Endothelial cell of umbilical vein (primary cell): ENCODE measurements at regions not wholly inside any gene's neighbourhood (a gene's known extent, or its start where the extent isn't known, plus 50 kb on each side); places are given as distances from the start of the nearest gene placed in this dataset.

Source experiments
- BruUV-seq: library from RNA; stranded (reverse); fragments of 400-500 nt; replicated peaks from 2 replicates; lab custom pipeline; 2021; lab: Mats Ljungman, UMichigan
- CTCF ChIA-PET: fragments of 300-600, 350-600 bp; sonication (Branson Sonifier 250); formaldehyde crosslinking; loops from one replicate; lab custom pipeline; 2021; ENCODE audit warnings: antibody characterized with exemption, inconsistent platforms; lab: Charles Lee
- POLR2A ChIA-PET: fragments of 300-600, 350-600 bp; sonication (Branson Sonifier 250); formaldehyde crosslinking; loops from one replicate; lab custom pipeline; 2021; ENCODE audit warnings: antibody characterized with exemption, inconsistent platforms; lab: Charles Lee
- DNase-seq: peaks from one replicate; pipeline ENCODE4 v3.0.0-alpha.2; 2011; ENCODE audit warnings: low read depth, low spot score
- FAIRE-seq: peaks from 2 replicates; lab custom pipeline; 2011; peaks lifted over from hg19 to GRCh38; lab: Jason Lieb, UNC
- H2AFZ ChIP-seq: 2 replicates; pipeline ENCODE4 v1.6.0; 2012; ENCODE audit warnings: low read depth, low read length, control low read depth, inconsistent platforms
- H3K27ac ChIP-seq: 2 replicates; pipeline ENCODE4 v1.5.1; 2011; ENCODE audit warnings: low read depth, mild to moderate bottlenecking, control low read depth, low read length, moderate library complexity; ENCODE audit not compliant: insufficient read depth
- H3K27me3 ChIP-seq, 2 experiments: 2 replicates each; pipeline versions ENCODE4 v1.6.0 to v1.6.1; 2011; ENCODE audit warnings: low read length in 2 of 2, mixed read lengths in 1 of 2; ENCODE audit not compliant: control insufficient read depth in 2 of 2, insufficient read depth in 2 of 2
- H3K36me3 ChIP-seq, 2 experiments: 2 replicates in 1 of 2; 3 replicates in 1 of 2; pipeline ENCODE4 v1.5.1; 2011; ENCODE audit warnings: low read length in 2 of 2, mild to moderate bottlenecking in 1 of 2, moderate library complexity in 1 of 2; ENCODE audit not compliant: control insufficient read depth in 2 of 2, insufficient read depth in 2 of 2; ENCODE audit errors: extremely low read depth in 1 of 2
- H3K4me1 ChIP-seq: 3 replicates; pipeline ENCODE4 v1.5.1; 2011; ENCODE audit warnings: mild to moderate bottlenecking, low read length; ENCODE audit not compliant: control insufficient read depth, insufficient read depth; ENCODE audit errors: extremely low read depth
- H3K4me2 ChIP-seq: 2 replicates; pipeline ENCODE4 v1.6.1; 2011; ENCODE audit warnings: low read length, control low read depth, mixed read lengths; ENCODE audit not compliant: insufficient read depth
- H3K4me3 ChIP-seq, 3 experiments: fragments of 200-600 bp in 1 of 3; sonication (generic), shearing (Covaris generic) in 1 of 3; replicated peaks in 1 of 3; 2 replicates each; pipeline ENCODE4 v1.5.1; 2011 to 2016; ENCODE audit warnings: control low read depth in 3 of 3, low read length in 3 of 3, mild to moderate bottlenecking in 2 of 3, inconsistent platforms in 1 of 3, low read depth in 1 of 3, moderate library complexity in 1 of 3; ENCODE audit not compliant: insufficient read depth in 1 of 3
- H3K79me2 ChIP-seq: 2 replicates; pipeline ENCODE4 v1.6.0; 2012; ENCODE audit warnings: low read length, inconsistent platforms; ENCODE audit not compliant: control insufficient read depth, insufficient read depth
- H3K9ac ChIP-seq: replicated peaks from 2 replicates; pipeline ENCODE3; 2011; ENCODE audit warnings: low read length, control low read depth; ENCODE audit not compliant: insufficient read depth; ENCODE audit errors: extremely low read depth
- H3K9me1 ChIP-seq: replicated peaks from 3 replicates; pipeline ENCODE4 v1.6.0; 2011; ENCODE audit warnings: mild to moderate bottlenecking, low read length; ENCODE audit not compliant: control insufficient read depth, insufficient read depth; ENCODE audit errors: extremely low read depth
- H3K9me3 ChIP-seq: replicated peaks from 2 replicates; pipeline ENCODE4 v1.5.1; 2012; ENCODE audit warnings: low read length, inconsistent platforms; ENCODE audit not compliant: control insufficient read depth, insufficient read depth
- H4K20me1 ChIP-seq: replicated peaks from 2 replicates; pipeline ENCODE3; 2011; ENCODE audit warnings: mild to moderate bottlenecking, low read length; ENCODE audit not compliant: control insufficient read depth, insufficient read depth; ENCODE audit errors: extremely low read depth
- EZH2 ChIP-seq: IDR thresholded peaks from 2 replicates; pipeline ENCODE4 v1.6.1; 2012; ENCODE audit warnings: borderline replicate concordance, low read depth, mild to moderate bottlenecking, moderate library complexity, low read length, inconsistent platforms; ENCODE audit not compliant: severe bottlenecking
- FOS ChIP-seq: IDR thresholded peaks from 2 replicates; pipeline ENCODE4 v1.6.1; 2011; ENCODE audit warnings: mild to moderate bottlenecking, low read length, moderate library complexity, borderline replicate concordance; ENCODE audit not compliant: insufficient read depth
- GATA2 ChIP-seq: IDR thresholded peaks from 2 replicates; pipeline ENCODE4 v1.7.0; 2011; ENCODE audit warnings: low read depth, mild to moderate bottlenecking, moderate library complexity, mixed read lengths, low read length; ENCODE audit not compliant: insufficient read length, insufficient read depth
- JUN ChIP-seq: IDR thresholded peaks from 2 replicates; pipeline ENCODE4 v1.6.1; 2011; ENCODE audit warnings: borderline replicate concordance, low read depth; ENCODE audit not compliant: insufficient read length, insufficient read depth
- MAX ChIP-seq: IDR thresholded peaks from 2 replicates; pipeline ENCODE4 v1.6.1; 2011; ENCODE audit not compliant: insufficient read depth, insufficient read length
- MYC ChIP-seq: IDR thresholded peaks from one replicate; pipeline ENCODE4 v1.6.1; 2011; ENCODE audit warnings: mild to moderate bottlenecking, low read depth, low read length
- POLR2A ChIP-seq: IDR thresholded peaks from 2 replicates; pipeline ENCODE4 v1.6.1; 2012; ENCODE audit warnings: low read depth, mild to moderate bottlenecking, control low read depth, low read length
- POLR2AphosphoS5 ChIP-seq: IDR thresholded peaks from 2 replicates; pipeline ENCODE4 v1.6.1; 2012; ENCODE audit warnings: low read depth, mild to moderate bottlenecking, control low read depth, low read length, moderate library complexity; ENCODE audit not compliant: insufficient read depth
- dilution Hi-C: fragments of 300-500 bp; cut with MboI; formaldehyde crosslinking; loops from one replicate; pipeline ENCODE4 v1.15.0; 2019; ENCODE audit warnings: low sequenced_read_pairs; ENCODE audit not compliant: extremely low pct_ligation_motif_present
- intact Hi-C: fragments of 100-400 bp; cut with micrococcal nuclease; formaldehyde crosslinking; loops from one replicate; pipeline ENCODE4 v1.10.0; 2022
- TF ChIP-seq, protein P1 (sequence below), 2 donors: IDR thresholded peaks; 1 replicate in 1 of 2; 2 replicates in 1 of 2; pipeline ENCODE4 v1.5.1; 2011; ENCODE audit warnings: low read length in 2 of 2, mild to moderate bottlenecking in 2 of 2, moderate library complexity in 2 of 2, control low read depth in 1 of 2, inconsistent platforms in 1 of 2, low read depth in 1 of 2; ENCODE audit not compliant: insufficient read depth in 1 of 2; ENCODE audit errors: extremely low read depth in 1 of 2

DNA sequence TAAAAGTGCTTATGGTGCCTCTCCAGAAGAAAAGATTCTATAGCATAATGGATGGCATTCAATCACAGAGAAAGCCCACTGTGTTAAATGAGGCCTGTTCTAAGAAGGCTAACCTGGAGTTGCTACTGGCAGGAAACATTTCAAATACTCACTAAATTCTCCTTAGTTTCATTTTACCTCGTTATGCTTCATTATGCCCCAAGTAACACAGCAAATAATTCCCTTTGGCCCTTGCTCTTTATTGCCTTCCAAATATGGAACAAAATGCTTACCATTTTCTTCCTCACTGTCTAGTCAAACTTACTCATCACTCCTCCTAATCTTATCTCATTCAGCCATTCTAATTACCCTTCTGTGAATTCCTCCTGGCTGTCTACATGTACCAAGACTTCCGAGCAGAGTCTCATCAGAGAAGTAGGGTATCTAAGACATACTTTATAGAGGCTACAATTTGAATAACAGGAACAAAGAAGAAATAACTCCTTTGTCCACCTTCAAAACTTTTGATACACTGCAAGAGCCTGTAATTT is 292.1 kb upstream of the CLEC14A start:
- CTCF ChIA-PET, result no interaction called here
- no peaks in the 10 kb centered on the region for H3K4me1 ChIP-seq
- DNase-seq, result no peak
- POLR2A ChIA-PET, result no interaction called here
- no peak overlapping the region for H3K27ac ChIP-seq
- no peak for FAIRE-seq
- dilution Hi-C loops (no loop called here), intact Hi-C loops (no loop called here)
- H4K20me1 ChIP-seq, result no peaks in the 10 kb centered on the region
- H3K36me3 ChIP-seq, result no peaks in the 10 kb centered on the region
- no peak overlapping the region for H3K4me3 ChIP-seq
- no peaks in the 10 kb centered on the region for H3K79me2 ChIP-seq
- no peaks in the 10 kb centered on the region for H3K9me3 ChIP-seq
- H3K9me1 ChIP-seq, result no peaks in the 10 kb centered on the region
- TF ChIP-seq POLR2A, result no peak
- TF ChIP-seq, protein P1, sequence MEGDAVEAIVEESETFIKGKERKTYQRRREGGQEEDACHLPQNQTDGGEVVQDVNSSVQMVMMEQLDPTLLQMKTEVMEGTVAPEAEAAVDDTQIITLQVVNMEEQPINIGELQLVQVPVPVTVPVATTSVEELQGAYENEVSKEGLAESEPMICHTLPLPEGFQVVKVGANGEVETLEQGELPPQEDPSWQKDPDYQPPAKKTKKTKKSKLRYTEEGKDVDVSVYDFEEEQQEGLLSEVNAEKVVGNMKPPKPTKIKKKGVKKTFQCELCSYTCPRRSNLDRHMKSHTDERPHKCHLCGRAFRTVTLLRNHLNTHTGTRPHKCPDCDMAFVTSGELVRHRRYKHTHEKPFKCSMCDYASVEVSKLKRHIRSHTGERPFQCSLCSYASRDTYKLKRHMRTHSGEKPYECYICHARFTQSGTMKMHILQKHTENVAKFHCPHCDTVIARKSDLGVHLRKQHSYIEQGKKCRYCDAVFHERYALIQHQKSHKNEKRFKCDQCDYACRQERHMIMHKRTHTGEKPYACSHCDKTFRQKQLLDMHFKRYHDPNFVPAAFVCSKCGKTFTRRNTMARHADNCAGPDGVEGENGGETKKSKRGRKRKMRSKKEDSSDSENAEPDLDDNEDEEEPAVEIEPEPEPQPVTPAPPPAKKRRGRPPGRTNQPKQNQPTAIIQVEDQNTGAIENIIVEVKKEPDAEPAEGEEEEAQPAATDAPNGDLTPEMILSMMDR (IDR thresholded peaks at IDR 0.05; ENCODE audit: extremely low read depth in 1 of 2, insufficient read depth in 1 of 2, low read depth in 1 of 2, low read length in 2 of 2), result no peak
- no peak for TF ChIP-seq MYC
- TF ChIP-seq GATA2, result no peak
- TF ChIP-seq MAX, result no peak
- no peak for TF ChIP-seq FOS
- no peak for TF ChIP-seq POLR2AphosphoS5
- no peak for TF ChIP-seq JUN
- TF ChIP-seq EZH2, result no peak
- no peak overlapping the region for H3K4me2 ChIP-seq
- H3K27me3 ChIP-seq, result no peaks in the 10 kb centered on the region
- no TSS peak for BruUV-seq
- H2AFZ ChIP-seq, result peak overlapping the region; percentile 20
- H3K9ac ChIP-seq, result no peak overlapping the region
